Suprapubic skin (tissue), 2 donors: ENCODE measurements at regions not wholly inside any gene's neighbourhood (a gene's known extent, or its start where the extent isn't known, plus 50 kb on each side); places are given as distances from the start of the nearest gene placed in this dataset.

Experiments used
- EP300 ChIP-seq: sonication (generic); formaldehyde crosslinking; IDR thresholded peaks from one replicate; pipeline ENCODE4 v1.6.1; 2017; ENCODE audit warnings: antibody characterized with exemption
- POLR2A ChIP-seq, 2 donors: fragments of 450-650 bp; IDR thresholded peaks; one replicate each; pipeline ENCODE4 v1.6.1; 2017; ENCODE audit warnings: antibody characterized with exemption in 2 of 2, mild to moderate bottlenecking in 2 of 2, moderate library complexity in 2 of 2

GRCh38 chr22:48758881-48759875, 1068.5 kb downstream of the BRD1 start:
- TF ChIP-seq POLR2A (IDR thresholded peaks at IDR 0.05) (no peak), EP300 (no peak)
